PC-3 (cell line): ENCODE measurements at regions not wholly inside any gene's neighbourhood (a gene's known extent, or its start where the extent isn't known, plus 50 kb on each side); places are given as distances from the start of the nearest gene placed in this dataset.

Experiments used
- ATAC-seq: fragments of 200-7000 bp; cut with Tn5 transposase; 2 replicates; pipeline ENCODE4 v1.9.1; 2020; ENCODE audit warnings: mild to moderate bottlenecking, moderate library complexity
- BruUV-seq: library from RNA; stranded (reverse); fragments of 400-500 nt; replicated peaks from 2 replicates; lab custom pipeline; 2021; lab: Mats Ljungman, UMichigan
- CTCF ChIA-PET: fragments of 300-600 bp; sonication (Branson Sonifier 250); formaldehyde crosslinking; loops from one replicate; lab custom pipeline; 2022; ENCODE audit warnings: antibody characterized with exemption; lab: Charles Lee
- POLR2A ChIA-PET: fragments of 300-600 bp; sonication (Branson Sonifier 250); formaldehyde crosslinking; loops from one replicate; lab custom pipeline; 2022; ENCODE audit warnings: antibody characterized with exemption; ENCODE audit not compliant: unreplicated experiment; lab: Charles Lee
- DNase-seq: peaks from one replicate; pipeline ENCODE4 v3.0.0-alpha.2; 2015
- H2AFZ ChIP-seq: fragments of 300-600 bp; sonication (generic); 2 replicates; pipeline ENCODE4 v1.6.0; 2016; ENCODE audit warnings: antibody characterized with exemption, low read length
- H3F3A ChIP-seq: fragments of 300-600 bp; sonication (generic); one replicate; pipeline ENCODE4 v1.6.0; 2017; ENCODE audit warnings: antibody characterized with exemption, low read length, control low read depth, mild to moderate bottlenecking; ENCODE audit not compliant: unreplicated experiment
- H3K27ac ChIP-seq: fragments of 300-600 bp; sonication (generic); 2 replicates; pipeline ENCODE4 v1.5.1; 2016; ENCODE audit warnings: mild to moderate bottlenecking, low read length
- H3K27me3 ChIP-seq: fragments of 300-600 bp; sonication (generic); 2 replicates; pipeline ENCODE4 v1.6.1; 2016; ENCODE audit warnings: low read length, mixed read lengths
- H3K36me3 ChIP-seq: fragments of 300-600 bp; sonication (generic); 2 replicates; pipeline ENCODE4 v1.6.1; 2016; ENCODE audit warnings: low read depth, mixed run types, low read length, mixed read lengths
- H3K4me1 ChIP-seq: fragments of 300-600 bp; sonication (generic); 2 replicates; pipeline ENCODE4 v1.5.1; 2016; ENCODE audit warnings: low read length; ENCODE audit not compliant: insufficient read depth
- H3K4me2 ChIP-seq: fragments of 300-600 bp; sonication (generic); 2 replicates; pipeline ENCODE4 v1.6.0; 2016; ENCODE audit warnings: low read length
- H3K4me3 ChIP-seq: fragments of 300-600 bp; sonication (generic); 2 replicates; pipeline ENCODE4 v1.5.1; 2016; ENCODE audit warnings: mild to moderate bottlenecking, low read length, mixed read lengths
- H3K79me2 ChIP-seq: fragments of 300-600 bp; sonication (generic); 2 replicates; pipeline ENCODE4 v1.6.1; 2017; ENCODE audit warnings: low read length, mixed read lengths
- H3K9ac ChIP-seq: fragments of 300-600 bp; sonication (generic); 2 replicates; pipeline ENCODE4 v1.6.0; 2016; ENCODE audit warnings: mild to moderate bottlenecking, low read length
- H3K9me2 ChIP-seq: fragments of 300-600 bp; sonication (generic); replicated peaks from 2 replicates; pipeline ENCODE4 v1.6.1; 2016; ENCODE audit warnings: mixed run types, low read length, mixed read lengths
- H3K9me3 ChIP-seq: fragments of 300-600 bp; sonication (generic); 2 replicates; pipeline ENCODE4 v1.6.1; 2016; ENCODE audit warnings: low read length, mixed read lengths
- H4K20me1 ChIP-seq: fragments of 300-600 bp; sonication (generic); 2 replicates; pipeline ENCODE4 v1.6.1; 2016; ENCODE audit warnings: low read length, mixed read lengths
- EZH2 ChIP-seq: fragments of 300-600 bp; sonication (generic); IDR thresholded peaks from one replicate; pipeline ENCODE4 v1.6.1; 2017; ENCODE audit warnings: antibody characterized with exemption, mild to moderate bottlenecking, low read length; ENCODE audit not compliant: unreplicated experiment
- EZH2phosphoT487 ChIP-seq: fragments of 300-600 bp; sonication (generic); IDR thresholded peaks from 2 replicates; pipeline ENCODE4 v1.6.1; 2018; ENCODE audit warnings: mild to moderate bottlenecking, antibody characterized with exemption, low read length, borderline replicate concordance
- intact Hi-C: fragments of 100-400 bp; cut with micrococcal nuclease; formaldehyde crosslinking; loops from 2 replicates; pipeline ENCODE4 v1.9.0; 2023
- TF ChIP-seq, protein P1 (sequence below): fragments of 300-600 bp; sonication (generic); conservative IDR thresholded peaks from 2 replicates; pipeline ENCODE4 v1.5.1; 2017; ENCODE audit warnings: antibody characterized with exemption, low read depth, mild to moderate bottlenecking, low read length

DNA sequence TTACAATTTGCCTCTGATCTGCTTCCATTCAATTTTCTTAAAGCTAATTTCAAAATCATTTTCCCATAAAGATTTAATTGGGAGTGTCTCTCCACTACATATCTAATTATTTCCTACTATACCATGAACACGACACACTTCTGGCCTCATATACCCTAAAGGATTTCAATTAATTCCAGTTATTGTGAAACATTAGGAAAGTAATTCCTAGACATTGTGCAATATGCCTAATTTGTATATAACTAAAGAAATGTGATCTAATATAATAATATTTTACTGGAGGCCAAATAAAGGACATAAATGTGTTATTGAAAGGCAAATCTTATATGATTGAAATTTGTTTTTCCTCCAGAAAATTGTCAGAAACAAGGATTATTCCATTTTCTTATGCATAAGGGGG is 727.2 kb upstream of the ADGRL2 start:
- no peak for DNase-seq

DNA sequence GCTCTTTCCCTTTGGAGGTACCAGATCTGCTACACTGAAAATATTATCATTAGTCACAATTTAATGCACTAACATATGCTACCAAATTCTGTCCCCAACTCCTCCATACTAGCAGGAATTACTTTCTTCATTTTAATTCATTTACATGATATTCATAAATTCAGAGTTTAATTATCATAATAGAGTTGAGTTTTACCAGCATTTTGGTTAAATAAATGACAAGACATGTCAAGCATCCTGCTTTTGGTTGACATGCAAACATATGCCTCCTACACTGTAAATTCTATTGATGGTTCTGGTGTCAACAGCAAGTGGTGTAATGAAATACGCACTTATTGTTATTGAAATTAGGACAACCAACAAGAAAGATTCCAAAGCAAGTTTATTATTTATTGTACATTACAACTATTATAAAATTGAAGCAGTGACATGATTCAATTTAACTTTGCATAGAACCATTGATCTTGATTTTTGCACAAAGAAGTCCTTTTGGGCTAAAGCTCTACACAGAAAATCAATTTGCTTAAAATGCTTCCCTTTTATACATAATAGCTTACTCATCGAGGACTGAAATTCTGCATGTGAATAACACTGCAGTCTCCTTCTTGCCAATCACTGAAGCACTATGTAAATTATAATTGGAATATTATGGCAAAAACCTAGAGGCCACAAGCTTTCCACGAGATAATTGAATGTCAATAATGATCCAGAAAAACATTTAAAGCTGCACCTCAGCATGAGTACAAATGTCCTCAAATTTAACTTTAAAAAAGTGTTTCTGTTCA is 728.6 kb upstream of the ADGRL2 start:
- ATAC-seq (no peak), DNase-seq (no peak)
- H3K27ac ChIP-seq = no peak overlapping the region
- intact Hi-C loops = no loop called here
- ChIA-PET CTCF (no interaction called here), POLR2A (no interaction called here)
- no peaks in the 10 kb centered on the region for H3K27me3 ChIP-seq
- H3K9ac ChIP-seq = no peak overlapping the region
- H3K4me1 ChIP-seq = no peaks in the 10 kb centered on the region
- no peaks in the 10 kb centered on the region for H3K36me3 ChIP-seq
- H3K4me3 ChIP-seq = no peak overlapping the region
- TF ChIP-seq, protein P1, sequence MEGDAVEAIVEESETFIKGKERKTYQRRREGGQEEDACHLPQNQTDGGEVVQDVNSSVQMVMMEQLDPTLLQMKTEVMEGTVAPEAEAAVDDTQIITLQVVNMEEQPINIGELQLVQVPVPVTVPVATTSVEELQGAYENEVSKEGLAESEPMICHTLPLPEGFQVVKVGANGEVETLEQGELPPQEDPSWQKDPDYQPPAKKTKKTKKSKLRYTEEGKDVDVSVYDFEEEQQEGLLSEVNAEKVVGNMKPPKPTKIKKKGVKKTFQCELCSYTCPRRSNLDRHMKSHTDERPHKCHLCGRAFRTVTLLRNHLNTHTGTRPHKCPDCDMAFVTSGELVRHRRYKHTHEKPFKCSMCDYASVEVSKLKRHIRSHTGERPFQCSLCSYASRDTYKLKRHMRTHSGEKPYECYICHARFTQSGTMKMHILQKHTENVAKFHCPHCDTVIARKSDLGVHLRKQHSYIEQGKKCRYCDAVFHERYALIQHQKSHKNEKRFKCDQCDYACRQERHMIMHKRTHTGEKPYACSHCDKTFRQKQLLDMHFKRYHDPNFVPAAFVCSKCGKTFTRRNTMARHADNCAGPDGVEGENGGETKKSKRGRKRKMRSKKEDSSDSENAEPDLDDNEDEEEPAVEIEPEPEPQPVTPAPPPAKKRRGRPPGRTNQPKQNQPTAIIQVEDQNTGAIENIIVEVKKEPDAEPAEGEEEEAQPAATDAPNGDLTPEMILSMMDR = no peak
- TF ChIP-seq EZH2phosphoT487 (no peak), EZH2 (no peak)
- H3F3A ChIP-seq = no peaks in the 10 kb centered on the region
- H3K4me2 ChIP-seq = no peak overlapping the region
- H3K9me3 ChIP-seq = no peaks in the 10 kb centered on the region
- H3K79me2 ChIP-seq = no peaks in the 10 kb centered on the region
- no peaks in the 10 kb centered on the region for H3K9me2 ChIP-seq
- no peak overlapping the region for H2AFZ ChIP-seq
- H4K20me1 ChIP-seq = no peaks in the 10 kb centered on the region
- no TSS peak for BruUV-seq

More for the DNA sequence above, 727.2 kb upstream of the ADGRL2 start:
- CTCF ChIA-PET = no interaction called here
- no peak overlapping the region for H3K4me3 ChIP-seq
- H3K79me2 ChIP-seq = no peaks in the 10 kb centered on the region
- H3K36me3 ChIP-seq = no peaks in the 10 kb centered on the region
- BruUV-seq = no TSS peak
- H3K27me3 ChIP-seq = no peaks in the 10 kb centered on the region
- H3K9me3 ChIP-seq = no peaks in the 10 kb centered on the region
- no peak for ATAC-seq
- no peaks in the 10 kb centered on the region for H4K20me1 ChIP-seq
- POLR2A ChIA-PET = no interaction called here
- H3K4me2 ChIP-seq = no peak overlapping the region
- intact Hi-C loops = no loop called here
- TF ChIP-seq, protein P1 = no peak
- TF ChIP-seq EZH2phosphoT487 = no peak
- TF ChIP-seq EZH2 = no peak
- H3F3A ChIP-seq = no peaks in the 10 kb centered on the region
- H3K4me1 ChIP-seq = no peaks in the 10 kb centered on the region
- no peak overlapping the region for H3K9ac ChIP-seq
- no peak overlapping the region for H2AFZ ChIP-seq
- H3K9me2 ChIP-seq = no peaks in the 10 kb centered on the region
- no peak overlapping the region for H3K27ac ChIP-seq
